Fibroblast of lung (primary cell): ENCODE measurements at regions not wholly inside any gene's neighbourhood (a gene's known extent, or its start where the extent isn't known, plus 50 kb on each side); places are given as distances from the start of the nearest gene placed in this dataset.

ENCODE experiments used
- DNase-seq, 2 donors: peaks; one replicate each; pipeline versions ENCODE4 v3.0.0 to v3.0.0-alpha.2; 2010; ENCODE audit warnings: low read depth in 2 of 2
- H2AFZ ChIP-seq: 2 replicates; pipeline ENCODE4 v1.5.1; 2012; ENCODE audit warnings: low read length, control low read depth, inconsistent platforms
- H3K27ac ChIP-seq: 2 replicates; pipeline ENCODE4 v1.5.1; 2011; ENCODE audit warnings: low read length, control low read depth; ENCODE audit not compliant: insufficient read depth
- H3K27me3 ChIP-seq: 2 replicates; pipeline ENCODE4 v1.5.1; 2011; ENCODE audit warnings: mild to moderate bottlenecking, low read length; ENCODE audit not compliant: control insufficient read depth, insufficient read depth
- H3K36me3 ChIP-seq: 2 replicates; pipeline ENCODE4 v1.5.1; 2011; ENCODE audit warnings: low read length; ENCODE audit not compliant: control insufficient read depth, insufficient read depth
- H3K4me1 ChIP-seq: 2 replicates; pipeline ENCODE4 v1.5.1; 2011; ENCODE audit warnings: low read length; ENCODE audit not compliant: control insufficient read depth, insufficient read depth; ENCODE audit errors: extremely low read depth
- H3K4me2 ChIP-seq: 2 replicates; pipeline ENCODE4 v1.5.1; 2011; ENCODE audit warnings: low read length, control low read depth; ENCODE audit not compliant: insufficient read depth; ENCODE audit errors: extremely low read depth
- H3K4me3 ChIP-seq, 4 experiments: fragments of 200-600 bp in 1 of 4; sonication (generic) in 1 of 4; replicated peaks in 1 of 4; 2 replicates each; pipeline ENCODE4 v1.5.1; 2011 to 2016; ENCODE audit warnings: low read length in 4 of 4, low read depth in 3 of 4, mild to moderate bottlenecking in 3 of 4, control low read depth in 2 of 4, inconsistent platforms in 1 of 4, mixed read lengths in 1 of 4; ENCODE audit not compliant: insufficient read depth in 1 of 4; ENCODE audit errors: control extremely low read depth in 1 of 4
- H3K79me2 ChIP-seq: 2 replicates; pipeline ENCODE4 v1.5.1; 2012; ENCODE audit warnings: mild to moderate bottlenecking, low read length, inconsistent platforms; ENCODE audit not compliant: control insufficient read depth, insufficient read depth
- H3K9ac ChIP-seq: 2 replicates; pipeline ENCODE4 v1.5.1; 2011; ENCODE audit warnings: mild to moderate bottlenecking, low read length, control low read depth; ENCODE audit not compliant: insufficient read depth
- H3K9me3 ChIP-seq: 2 replicates; pipeline ENCODE4 v1.5.1; 2012; ENCODE audit warnings: low read depth, low read length; ENCODE audit not compliant: control insufficient read depth, insufficient read depth
- H4K20me1 ChIP-seq: 2 replicates; pipeline ENCODE4 v1.5.1; 2011; ENCODE audit warnings: low read length; ENCODE audit not compliant: control insufficient read depth, insufficient read depth; ENCODE audit errors: extremely low read depth
- CTCF ChIP-seq, 2 donors: IDR thresholded peaks in 1 of 2; conservative IDR thresholded peaks in 1 of 2; 1 replicate in 1 of 2; 2 replicates in 1 of 2; pipeline ENCODE4 v1.5.1; 2011 to 2012; ENCODE audit warnings: low read length in 2 of 2, control low read depth in 1 of 2, inconsistent platforms in 1 of 2, low read depth in 1 of 2, mild to moderate bottlenecking in 1 of 2
- EZH2 ChIP-seq: IDR thresholded peaks from 2 replicates; pipeline ENCODE4 v1.5.1; 2012; ENCODE audit warnings: low read length, control low read depth, mild to moderate bottlenecking; ENCODE audit errors: missing control alignments

GRCh38 chr2:8157621-8158430, 524.0 kb upstream of the ID2 start:
- no peak overlapping the region for H2AFZ ChIP-seq
- no peaks in the 10 kb centered on the region for H4K20me1 ChIP-seq
- H3K9me3 ChIP-seq: no peaks in the 10 kb centered on the region
- DNase-seq: no peak
- H3K79me2 ChIP-seq: no peaks in the 10 kb centered on the region
- no peaks in the 10 kb centered on the region for H3K36me3 ChIP-seq
- H3K4me2 ChIP-seq: no peak overlapping the region
- no peak overlapping the region for H3K4me3 ChIP-seq
- H3K4me1 ChIP-seq: peaks cover 2% of the 10 kb centered on the region
- no peak overlapping the region for H3K9ac ChIP-seq
- H3K27me3 ChIP-seq: no peaks in the 10 kb centered on the region
- TF ChIP-seq CTCF (conservative IDR thresholded peaks at IDR 0.05 in 1 of 2, IDR thresholded peaks at IDR 0.05 in 1 of 2; ENCODE audit: low read depth in 1 of 2, low read length in 2 of 2): no peak
- no peak for TF ChIP-seq EZH2
- no peak overlapping the region for H3K27ac ChIP-seq

GRCh38 chr2:8158711-8159110, 523.1 kb upstream of the ID2 start:
- H3K4me1 ChIP-seq: peaks cover 2% of the 10 kb centered on the region
- H3K36me3 ChIP-seq: no peaks in the 10 kb centered on the region
- H3K9ac ChIP-seq: no peak overlapping the region
- H3K9me3 ChIP-seq: no peaks in the 10 kb centered on the region
- no peak for DNase-seq
- TF ChIP-seq CTCF (conservative IDR thresholded peaks at IDR 0.05 in 1 of 2, IDR thresholded peaks at IDR 0.05 in 1 of 2; ENCODE audit: low read depth in 1 of 2, low read length in 2 of 2): no peak
- TF ChIP-seq EZH2: no peak
- no peak overlapping the region for H3K4me3 ChIP-seq
- H3K27me3 ChIP-seq: no peaks in the 10 kb centered on the region
- H3K27ac ChIP-seq: no peak overlapping the region
- no peak overlapping the region for H3K4me2 ChIP-seq
- no peaks in the 10 kb centered on the region for H4K20me1 ChIP-seq
- no peaks in the 10 kb centered on the region for H3K79me2 ChIP-seq
- no peak overlapping the region for H2AFZ ChIP-seq

- no peak for TF ChIP-seq EZH2
- TF ChIP-seq CTCF (conservative IDR thresholded peaks at IDR 0.05 in 1 of 2, IDR thresholded peaks at IDR 0.05 in 1 of 2; ENCODE audit: low read depth in 1 of 2, low read length in 2 of 2): no peak
- H3K4me3 ChIP-seq: no peak overlapping the region
- no peak overlapping the region for H2AFZ ChIP-seq
- no peak overlapping the region for H3K4me2 ChIP-seq
- H3K27ac ChIP-seq: no peak overlapping the region
- H3K9ac ChIP-seq: no peak overlapping the region
- no peaks in the 10 kb centered on the region for H3K27me3 ChIP-seq
- H3K4me1 ChIP-seq: peaks cover 2% of the 10 kb centered on the region
- no peak for DNase-seq
- H3K79me2 ChIP-seq: no peaks in the 10 kb centered on the region
- H3K9me3 ChIP-seq: no peaks in the 10 kb centered on the region
- no peaks in the 10 kb centered on the region for H3K36me3 ChIP-seq
- H4K20me1 ChIP-seq: no peaks in the 10 kb centered on the region
Measured at GRCh38 chr2:8159211-8159965, 522.5 kb upstream of the ID2 start.
